GM18498 (cell line): ENCODE measurements at regions not wholly inside any gene's neighbourhood (a gene's known extent, or its start where the extent isn't known, plus 50 kb on each side); places are given as distances from the start of the nearest gene placed in this dataset.
"Not testable (repeated sequence)": the region's sequence is repeated elsewhere in the genome, so short reads cannot be mapped to it uniquely, and the experiment has no call there.

Experiments used
- ATAC-seq: cut with Tn5 transposase; IDR thresholded peaks from one replicate; pipeline ENCODE4 v1.9.1; 2021; ENCODE audit warnings: mild to moderate bottlenecking, moderate library complexity; ENCODE audit not compliant: unreplicated experiment

DNA sequence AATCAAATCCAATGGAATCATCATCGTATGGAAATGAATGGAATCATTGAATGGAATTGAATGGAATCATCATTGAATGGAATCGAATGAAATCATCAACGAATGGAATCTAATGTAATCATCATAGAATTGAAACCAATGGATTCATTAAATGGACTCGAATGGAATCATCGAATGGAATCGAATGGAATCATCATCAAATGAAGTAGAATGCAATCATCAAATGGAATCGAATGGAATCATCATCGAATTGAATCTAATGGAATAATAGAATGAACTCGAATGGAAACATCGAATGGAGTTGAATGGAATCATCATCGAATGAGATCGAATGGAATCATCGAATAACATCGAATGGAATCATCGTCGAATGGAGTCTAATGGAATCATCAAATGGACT lies 232.8 kb downstream of the SHCBP1 start:
- not testable (repeated sequence) for ATAC-seq

DNA sequence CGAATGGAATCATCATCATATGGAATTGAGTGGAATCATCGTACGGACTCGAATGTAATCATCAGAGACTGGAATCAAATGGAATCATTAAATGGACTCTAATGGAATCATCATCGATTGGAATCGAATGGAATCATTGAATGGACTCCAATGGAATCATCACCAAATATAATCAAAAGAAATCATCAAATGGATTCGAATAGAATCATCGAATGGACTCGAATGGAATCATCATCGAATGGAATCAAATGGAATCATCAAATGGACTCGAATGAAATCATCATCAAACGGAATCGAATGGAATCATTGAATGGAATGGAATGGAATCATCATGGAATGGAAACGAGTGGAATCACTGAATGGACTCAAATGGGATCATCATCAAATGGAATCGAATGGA lies 233.5 kb downstream of the SHCBP1 start:
- ATAC-seq, result not testable (repeated sequence)

DNA sequence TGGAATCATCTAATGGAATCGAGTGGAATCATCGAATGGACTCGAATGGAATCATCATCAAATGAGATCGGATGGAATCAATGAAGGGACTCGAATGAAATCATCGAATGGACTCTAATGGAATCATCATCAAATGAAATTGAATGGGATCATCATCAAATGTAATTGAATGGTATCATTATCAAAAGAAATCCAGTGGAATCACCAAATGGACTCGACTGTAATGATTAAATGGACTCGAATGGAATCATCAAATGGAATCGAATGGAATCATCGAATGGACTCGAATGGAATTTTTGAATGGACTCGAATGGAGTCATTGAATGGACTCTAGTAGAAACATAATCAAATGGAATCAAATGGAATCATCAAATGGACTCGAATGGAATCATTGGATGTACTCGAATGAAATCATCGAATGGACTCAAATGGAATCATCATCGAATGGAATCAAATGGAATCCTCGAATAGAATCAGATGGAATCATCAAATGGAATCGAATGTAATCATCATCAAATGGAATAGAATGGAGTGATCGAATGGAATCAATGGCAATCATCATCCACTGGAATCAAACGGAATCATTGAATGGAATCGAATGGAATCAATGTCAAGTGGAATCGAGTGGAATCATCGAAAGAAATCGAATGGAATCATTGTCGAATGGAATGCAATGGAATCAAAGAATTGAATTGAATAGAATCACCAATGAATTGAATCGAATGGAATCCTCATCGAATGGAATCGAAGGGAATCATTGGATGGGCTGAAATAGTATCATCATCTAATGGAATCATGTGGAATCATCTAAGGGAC lies 234.2 kb downstream of the SHCBP1 start:
- peak; percentile 7 for ATAC-seq

DNA sequence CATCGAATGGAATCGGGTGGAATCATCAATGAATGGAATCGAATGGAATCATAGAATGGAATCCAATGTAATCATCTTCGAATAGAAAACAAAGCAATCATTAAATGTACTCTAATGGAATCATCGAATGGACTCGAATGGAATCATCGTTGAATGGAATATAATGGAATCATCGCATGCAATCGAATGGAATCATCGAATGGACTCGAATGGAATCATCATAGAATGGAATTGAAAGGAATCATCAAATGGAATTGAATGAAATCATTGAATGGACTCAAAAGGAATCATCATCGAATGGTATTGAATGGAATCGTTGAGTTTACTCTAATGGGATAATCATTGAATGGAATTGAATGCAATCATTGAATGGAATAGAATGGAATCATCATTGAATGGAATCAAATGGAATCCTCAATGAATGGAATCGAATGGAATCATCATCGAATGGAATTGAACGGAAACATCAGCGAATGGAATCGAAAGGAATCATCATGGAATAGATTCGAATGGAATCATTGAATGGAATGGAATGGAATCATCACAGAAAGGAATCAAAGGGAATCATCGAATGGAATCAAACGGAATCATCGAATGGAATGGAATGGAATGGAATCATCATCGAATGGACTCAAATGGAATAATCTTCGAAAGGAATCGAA lies 234.9 kb downstream of the SHCBP1 start:
- ATAC-seq, result not testable (repeated sequence)

DNA sequence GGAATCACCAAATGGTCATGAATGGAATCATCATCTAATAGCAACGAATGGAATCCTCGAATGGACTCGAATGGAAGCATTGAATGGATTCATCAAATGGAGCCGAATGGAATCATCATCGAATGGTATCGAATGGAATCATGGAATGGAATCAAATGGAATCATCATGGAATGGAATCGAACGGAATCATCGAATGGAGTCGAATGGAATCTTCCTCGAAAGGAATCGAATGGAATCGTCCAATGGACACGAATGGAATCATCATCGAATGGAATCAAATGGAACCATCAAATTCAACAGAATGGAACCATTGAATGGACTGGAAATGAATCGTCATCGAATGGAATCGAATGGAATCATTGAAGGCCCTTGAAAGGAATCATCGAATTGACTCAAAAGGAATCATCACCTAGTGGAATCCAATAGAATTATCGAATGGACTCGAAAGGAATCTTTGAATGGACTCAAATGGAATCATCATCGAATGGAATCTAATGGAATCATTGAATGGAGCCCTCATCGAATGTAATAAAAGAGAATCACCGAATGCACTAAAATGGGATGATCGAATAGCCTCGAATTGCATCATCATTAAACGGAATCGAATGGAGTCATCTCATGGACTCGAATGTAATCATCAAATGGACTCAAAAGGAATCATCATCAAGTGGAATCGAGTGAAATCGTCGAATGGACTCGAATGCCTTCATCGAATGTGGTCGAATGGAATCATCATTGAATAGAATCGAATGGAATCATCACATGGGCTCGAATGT lies 236.7 kb downstream of the SHCBP1 start:
- ATAC-seq, result not testable (repeated sequence)

DNA sequence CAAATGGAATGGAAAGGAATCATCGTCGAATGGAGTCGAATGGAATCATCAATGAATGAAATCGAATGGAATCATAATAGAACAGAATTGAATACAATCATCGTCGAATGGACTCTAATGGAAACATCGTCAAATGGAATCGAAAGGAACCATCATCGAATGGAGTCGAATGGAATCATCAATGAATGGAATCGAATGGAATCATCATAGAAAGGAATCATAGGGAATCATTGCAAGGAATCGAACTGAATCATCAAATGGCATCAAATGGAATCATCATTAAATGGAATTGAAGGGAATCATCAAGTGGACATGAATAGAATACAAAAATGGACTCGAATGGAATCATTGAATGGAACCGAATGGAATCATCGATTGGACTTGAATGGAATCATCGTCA lies 237.6 kb downstream of the SHCBP1 start:
- ATAC-seq, result not testable (repeated sequence)

DNA sequence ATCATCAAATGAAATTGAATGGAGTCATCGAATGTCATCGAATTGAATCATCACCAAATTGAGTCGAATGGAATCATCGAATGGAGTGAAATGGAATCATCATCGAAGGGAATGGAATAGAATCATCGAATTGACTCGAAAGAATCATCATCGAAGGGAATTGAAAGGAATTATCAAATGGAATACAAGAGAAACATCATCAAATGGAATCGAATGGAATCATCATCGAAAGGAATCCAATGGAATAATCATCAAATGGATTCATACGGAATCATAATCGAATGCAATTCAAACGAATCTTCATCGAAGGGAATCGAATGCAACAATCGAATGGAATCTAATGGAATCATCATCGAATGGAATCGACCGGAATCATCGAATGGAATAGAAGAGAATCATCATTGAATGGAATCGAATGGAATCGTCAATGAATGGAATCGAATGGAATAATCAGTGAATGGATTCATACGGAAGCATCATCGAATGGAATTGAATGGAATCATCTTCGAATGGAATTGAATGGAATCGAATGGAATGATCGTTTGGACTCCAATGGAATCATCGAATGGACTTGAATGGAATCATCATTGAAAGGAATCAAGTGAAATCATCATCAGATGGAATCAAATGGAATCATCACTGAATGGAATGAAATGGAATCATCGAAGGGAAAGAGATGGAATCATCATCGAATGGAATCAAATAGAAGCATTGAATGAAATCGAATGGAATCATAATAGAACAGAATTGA lies 238.2 kb downstream of the SHCBP1 start:
- ATAC-seq, result not testable (repeated sequence)

GRCh38 chr16:46382079-46382478 lies 239.1 kb downstream of the SHCBP1 start:
- not testable (repeated sequence) for ATAC-seq

DNA sequence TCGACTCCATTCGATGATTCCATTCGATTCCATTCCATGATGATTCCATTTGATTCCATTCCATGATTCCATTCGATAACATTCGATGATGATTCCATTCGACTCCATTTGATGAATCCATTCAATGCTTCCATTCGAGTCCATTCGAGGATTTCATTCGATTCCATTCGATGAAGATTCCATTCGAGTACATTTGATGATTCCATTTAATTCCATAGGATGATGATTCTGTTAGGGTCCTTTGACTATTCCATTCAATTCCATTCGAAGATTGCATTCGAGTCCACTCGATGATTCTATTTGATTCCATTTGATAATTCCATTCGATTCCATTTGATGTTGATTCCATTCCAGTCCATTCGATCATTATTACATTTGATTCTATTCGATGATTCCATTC lies 239.8 kb downstream of the SHCBP1 start:
- not testable (repeated sequence) for ATAC-seq
